Astrocyte of the spinal cord (primary cell): ENCODE measurements at regions not wholly inside any gene's neighbourhood (a gene's known extent, or its start where the extent isn't known, plus 50 kb on each side); places are given as distances from the start of the nearest gene placed in this dataset.

Experiments
- DNase-seq: peaks from one replicate; pipeline ENCODE4 v3.0.0; 2011; ENCODE audit warnings: low read depth, low spot score
- H3K4me3 ChIP-seq: 2 replicates; pipeline ENCODE4 v1.5.1; 2011; ENCODE audit warnings: low read depth, mild to moderate bottlenecking, low read length, moderate library complexity
- in situ Hi-C: cut with HindIII; loops from 2 replicates; pipeline ENCODE4 v1.10.0; 2017; ENCODE audit warnings: low sequenced_read_pairs
- TF ChIP-seq, protein P1 (sequence below): IDR thresholded peaks from 2 replicates; pipeline ENCODE4 v1.5.1; 2012; ENCODE audit warnings: low read depth, mild to moderate bottlenecking, low read length, inconsistent platforms

GRCh38 chr14:42141328-42141727 is 534.7 kb downstream of the LRFN5 start:
- in situ Hi-C loops: no loop called here
- no peak overlapping the region for H3K4me3 ChIP-seq
- DNase-seq: no peak
- TF ChIP-seq, protein P1, sequence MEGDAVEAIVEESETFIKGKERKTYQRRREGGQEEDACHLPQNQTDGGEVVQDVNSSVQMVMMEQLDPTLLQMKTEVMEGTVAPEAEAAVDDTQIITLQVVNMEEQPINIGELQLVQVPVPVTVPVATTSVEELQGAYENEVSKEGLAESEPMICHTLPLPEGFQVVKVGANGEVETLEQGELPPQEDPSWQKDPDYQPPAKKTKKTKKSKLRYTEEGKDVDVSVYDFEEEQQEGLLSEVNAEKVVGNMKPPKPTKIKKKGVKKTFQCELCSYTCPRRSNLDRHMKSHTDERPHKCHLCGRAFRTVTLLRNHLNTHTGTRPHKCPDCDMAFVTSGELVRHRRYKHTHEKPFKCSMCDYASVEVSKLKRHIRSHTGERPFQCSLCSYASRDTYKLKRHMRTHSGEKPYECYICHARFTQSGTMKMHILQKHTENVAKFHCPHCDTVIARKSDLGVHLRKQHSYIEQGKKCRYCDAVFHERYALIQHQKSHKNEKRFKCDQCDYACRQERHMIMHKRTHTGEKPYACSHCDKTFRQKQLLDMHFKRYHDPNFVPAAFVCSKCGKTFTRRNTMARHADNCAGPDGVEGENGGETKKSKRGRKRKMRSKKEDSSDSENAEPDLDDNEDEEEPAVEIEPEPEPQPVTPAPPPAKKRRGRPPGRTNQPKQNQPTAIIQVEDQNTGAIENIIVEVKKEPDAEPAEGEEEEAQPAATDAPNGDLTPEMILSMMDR: no peak

GRCh38 chr14:42140831-42141279 is 534.2 kb downstream of the LRFN5 start:
- in situ Hi-C loops: no loop called here
- DNase-seq: peak; percentile 62
- no peak overlapping the region for H3K4me3 ChIP-seq
- TF ChIP-seq, protein P1: no peak

DNA sequence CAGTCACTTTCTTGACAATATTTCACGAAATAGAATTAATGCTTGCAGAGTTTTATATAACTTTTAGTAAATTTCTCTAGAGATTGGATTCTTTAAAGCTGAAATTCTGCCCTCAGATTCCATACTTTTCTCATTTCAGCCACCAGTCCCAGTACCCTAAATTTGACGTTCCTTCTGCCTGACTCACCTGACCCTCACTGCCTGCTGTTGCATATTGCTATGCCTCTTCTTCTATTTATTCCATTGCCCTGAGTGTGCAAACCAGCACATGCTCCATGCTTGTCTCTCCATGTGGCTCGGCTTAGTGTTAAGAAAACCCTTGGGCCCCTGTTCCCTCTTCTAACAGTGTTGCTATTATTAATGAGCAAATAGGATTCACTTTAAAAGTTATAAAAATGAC is 533.3 kb downstream of the LRFN5 start:
- peak; percentile 11 for DNase-seq
- TF ChIP-seq, protein P1: no peak
- in situ Hi-C loops: no loop called here
- H3K4me3 ChIP-seq: no peak overlapping the region

GRCh38 chr14:42138406-42138805 is 531.7 kb downstream of the LRFN5 start:
- H3K4me3 ChIP-seq: no peak overlapping the region
- no peak for DNase-seq
- in situ Hi-C loops: no loop called here
- TF ChIP-seq, protein P1: no peak

DNA sequence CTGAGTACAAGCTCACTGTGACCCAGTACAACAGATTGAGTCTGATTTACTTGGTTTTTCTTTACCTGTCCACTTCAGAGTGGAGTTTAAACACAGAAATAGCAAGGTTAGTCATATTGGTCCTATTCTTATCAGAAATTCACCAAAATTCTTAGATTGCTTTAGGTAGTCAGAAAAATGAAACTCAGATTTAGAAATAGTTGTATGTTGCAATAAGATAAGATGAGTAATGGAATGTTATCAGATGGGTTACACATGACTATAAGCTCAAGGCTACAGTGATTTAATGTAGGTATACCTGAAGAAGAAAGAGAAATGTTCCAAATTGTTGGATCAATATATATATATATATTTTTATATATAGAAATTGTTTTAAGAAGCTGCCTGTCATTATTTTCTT is 524.1 kb downstream of the LRFN5 start:
- TF ChIP-seq, protein P1: no peak
- H3K4me3 ChIP-seq: no peak overlapping the region
- no peak for DNase-seq
- in situ Hi-C loops: no loop called here

DNA sequence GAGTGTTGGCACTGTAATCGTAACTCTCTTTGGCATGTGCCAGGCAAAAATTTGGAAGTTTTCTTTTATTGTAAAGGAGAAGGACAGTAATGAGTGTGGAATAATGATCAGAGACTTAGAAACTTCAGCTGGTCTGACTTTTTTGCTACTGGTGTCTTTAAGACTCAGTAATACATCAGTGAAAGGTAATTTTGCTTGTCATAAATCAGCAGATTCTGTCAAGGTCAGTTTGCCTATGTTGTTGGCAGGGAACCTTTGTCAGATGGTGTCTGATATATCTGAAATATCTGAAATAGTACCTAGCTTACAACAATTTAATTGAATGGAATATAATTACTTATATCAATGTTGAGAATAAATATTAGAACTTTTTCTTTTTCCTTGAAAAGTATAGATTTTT is 516.9 kb downstream of the LRFN5 start:
- in situ Hi-C loops: no loop called here
- H3K4me3 ChIP-seq: no peak overlapping the region
- no peak for DNase-seq
- TF ChIP-seq, protein P1: no peak

DNA sequence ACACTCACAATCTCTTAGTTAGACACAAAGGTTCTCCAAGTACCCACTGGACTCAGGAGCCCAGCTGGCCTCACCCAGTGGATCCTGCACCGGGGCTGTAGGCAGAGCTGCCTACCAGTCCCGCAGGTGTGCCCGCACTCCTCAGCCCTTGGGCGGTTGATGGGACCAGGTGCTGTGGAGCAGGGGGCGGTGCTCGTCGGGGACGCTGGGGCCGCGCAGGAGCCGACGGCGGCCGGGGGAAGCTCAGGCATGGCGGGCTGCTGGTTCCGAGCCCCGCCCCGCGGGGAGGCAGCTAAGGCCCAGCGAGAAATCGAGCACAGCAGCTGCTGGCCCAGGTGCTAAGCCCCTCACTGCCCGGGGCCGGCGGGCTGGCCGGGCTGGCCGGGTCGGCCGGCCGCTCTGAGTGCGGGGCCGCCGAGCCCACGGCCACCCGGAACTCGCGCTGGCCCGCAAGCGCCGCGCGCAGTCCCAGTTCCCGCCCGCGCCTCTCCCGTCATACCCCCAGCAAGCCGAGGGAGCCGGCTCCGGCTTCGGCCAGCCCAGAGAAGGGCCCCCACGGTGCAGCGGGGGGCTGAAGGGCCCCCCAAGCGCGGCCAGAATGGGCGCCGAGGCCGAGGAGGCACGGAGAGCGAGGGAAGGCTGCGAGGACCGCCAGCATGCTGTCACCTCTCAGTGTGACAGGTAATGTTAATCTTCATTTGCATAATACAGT is 506.8 kb downstream of the LRFN5 start:
- no peak overlapping the region for H3K4me3 ChIP-seq
- in situ Hi-C loops: no loop called here
- no peak for DNase-seq
- TF ChIP-seq, protein P1: no peak
